ENCODE measurements at regions not wholly inside any gene's neighbourhood (a gene's known extent, or its start where the extent isn't known, plus 50 kb on each side); places are given as distances from the start of the nearest gene placed in this dataset.

- no peak for ATAC-seq
These were observed 174.2 kb downstream of the PHETA1 start for GRCh38 chr12:111194703-111195051.

GRCh38 chr12:111193977-111194702, 174.8 kb downstream of the PHETA1 start:
- TF ChIP-seq GLIS3 (CRISPR knock-in tag; IDR thresholded peaks at IDR 0.05) (no peak), PPARA (CRISPR knock-in tag; IDR thresholded peaks at IDR 0.05; ENCODE audit: borderline replicate concordance) (no peak), TOX (CRISPR knock-in tag; IDR thresholded peaks at IDR 0.05; ENCODE audit: borderline replicate concordance) (no peak), ARNTL (CRISPR knock-in tag; IDR thresholded peaks at IDR 0.05; ENCODE audit: borderline replicate concordance, low read depth) (no peak), SNAI2 (CRISPR knock-in tag; IDR thresholded peaks at IDR 0.05) (no peak), ZC3H10 (CRISPR knock-in tag; IDR thresholded peaks at IDR 0.05) (no peak), ZFP3 (CRISPR knock-in tag; IDR thresholded peaks at IDR 0.05) (no peak), OSR1 (CRISPR knock-in tag; IDR thresholded peaks at IDR 0.05) (no peak), CSDC2 (CRISPR knock-in tag; IDR thresholded peaks at IDR 0.05) (no peak)
- no peak for ATAC-seq

More at GRCh38 chr12:111194703-111195051, 174.2 kb downstream of the PHETA1 start:
- no peak for TF ChIP-seq ESRRG (CRISPR knock-in tag; IDR thresholded peaks at IDR 0.05)
- TF ChIP-seq ZFP30 (CRISPR knock-in tag; IDR thresholded peaks at IDR 0.05), result no peak
- no peak for TF ChIP-seq SNAI2 (CRISPR knock-in tag; IDR thresholded peaks at IDR 0.05)
- no peak for TF ChIP-seq ZC3H10 (CRISPR knock-in tag; IDR thresholded peaks at IDR 0.05)
- TF ChIP-seq ARNTL (CRISPR knock-in tag; IDR thresholded peaks at IDR 0.05; ENCODE audit: borderline replicate concordance, low read depth), result no peak
- no peak for TF ChIP-seq ZFP3 (CRISPR knock-in tag; IDR thresholded peaks at IDR 0.05)
- no peak for TF ChIP-seq ZNF565 (CRISPR knock-in tag; conservative IDR thresholded peaks at IDR 0.05; ENCODE audit: low read depth)
- no peak for TF ChIP-seq RARB (CRISPR knock-in tag; IDR thresholded peaks at IDR 0.05)
- TF ChIP-seq PATZ1 (CRISPR knock-in tag; IDR thresholded peaks at IDR 0.05; ENCODE audit: borderline replicate concordance), result no peak
- no peak for TF ChIP-seq PPARA (CRISPR knock-in tag; IDR thresholded peaks at IDR 0.05; ENCODE audit: borderline replicate concordance)
- no peak for TF ChIP-seq TCF4 (CRISPR knock-in tag; IDR thresholded peaks at IDR 0.05; ENCODE audit: borderline replicate concordance)
- no peak for TF ChIP-seq TSHZ2 (CRISPR knock-in tag; IDR thresholded peaks at IDR 0.05)
- TF ChIP-seq CREB5 (CRISPR knock-in tag; IDR thresholded peaks at IDR 0.05; ENCODE audit: low read depth), result no peak
- TF ChIP-seq OSR1 (CRISPR knock-in tag; IDR thresholded peaks at IDR 0.05), result no peak
- no peak for TF ChIP-seq ZNF8 (CRISPR knock-in tag; IDR thresholded peaks at IDR 0.05)
- TF ChIP-seq ISL1 (CRISPR knock-in tag; IDR thresholded peaks at IDR 0.05), result no peak
- TF ChIP-seq GLIS3 (CRISPR knock-in tag; IDR thresholded peaks at IDR 0.05), result no peak
- no peak for TF ChIP-seq POU6F1 (CRISPR knock-in tag; IDR thresholded peaks at IDR 0.05; ENCODE audit: borderline replicate concordance, low read depth)
- no peak for TF ChIP-seq BACH2 (CRISPR knock-in tag; IDR thresholded peaks at IDR 0.05; ENCODE audit: borderline replicate concordance)
- TF ChIP-seq CSDC2 (CRISPR knock-in tag; IDR thresholded peaks at IDR 0.05), result no peak

- TF ChIP-seq TOX (CRISPR knock-in tag; IDR thresholded peaks at IDR 0.05; ENCODE audit: borderline replicate concordance) (no peak), ESRRG (CRISPR knock-in tag; IDR thresholded peaks at IDR 0.05) (no peak), GLIS3 (CRISPR knock-in tag; IDR thresholded peaks at IDR 0.05) (no peak), SNAI2 (CRISPR knock-in tag; IDR thresholded peaks at IDR 0.05) (no peak), ISL1 (CRISPR knock-in tag; IDR thresholded peaks at IDR 0.05) (no peak), CSRNP3 (CRISPR knock-in tag; IDR thresholded peaks at IDR 0.05) (no peak)
- no peak for ATAC-seq
These were observed 175.4 kb downstream of the PHETA1 start for GRCh38 chr12:111193496-111193895.
